ENCODE measurements at regions not wholly inside any gene's neighbourhood (a gene's known extent, or its start where the extent isn't known, plus 50 kb on each side); places are given as distances from the start of the nearest gene placed in this dataset.

- no peak for TF ChIP-seq CTCF (IDR thresholded peaks at IDR 0.05; ENCODE audit: insufficient read depth, low read length, poor library complexity, severe bottlenecking)
- TF ChIP-seq EZH2phosphoT487 (conservative IDR thresholded peaks at IDR 0.05; ENCODE audit: low read length): no peak
Measured at GRCh38 chr4:137226900-137227299, 305.4 kb downstream of the PCDH18 start.

All from SU-DHL-6 (cell line).